Choroid plexus epithelial cell (primary cell): ENCODE measurements at regions not wholly inside any gene's neighbourhood (a gene's known extent, or its start where the extent isn't known, plus 50 kb on each side); places are given as distances from the start of the nearest gene placed in this dataset.
A peak's percentile ranks its signal among the peaks of the same experiment; 100 is the strongest.

ENCODE experiments used
- DNase-seq: peaks from one replicate; pipeline ENCODE4 v3.0.0-alpha.2; 2010; ENCODE audit warnings: low read depth
- H3K4me3 ChIP-seq: 2 replicates; pipeline ENCODE4 v1.5.1; 2011; ENCODE audit warnings: low read depth, mild to moderate bottlenecking, control low read depth, low read length, moderate library complexity
- TF ChIP-seq, protein P1 (sequence below): conservative IDR thresholded peaks from 2 replicates; pipeline ENCODE4 v1.5.1; 2011; ENCODE audit warnings: low read depth, mild to moderate bottlenecking, control low read depth, inconsistent platforms, low read length, moderate library complexity

- no peak for DNase-seq
- TF ChIP-seq, protein P1, sequence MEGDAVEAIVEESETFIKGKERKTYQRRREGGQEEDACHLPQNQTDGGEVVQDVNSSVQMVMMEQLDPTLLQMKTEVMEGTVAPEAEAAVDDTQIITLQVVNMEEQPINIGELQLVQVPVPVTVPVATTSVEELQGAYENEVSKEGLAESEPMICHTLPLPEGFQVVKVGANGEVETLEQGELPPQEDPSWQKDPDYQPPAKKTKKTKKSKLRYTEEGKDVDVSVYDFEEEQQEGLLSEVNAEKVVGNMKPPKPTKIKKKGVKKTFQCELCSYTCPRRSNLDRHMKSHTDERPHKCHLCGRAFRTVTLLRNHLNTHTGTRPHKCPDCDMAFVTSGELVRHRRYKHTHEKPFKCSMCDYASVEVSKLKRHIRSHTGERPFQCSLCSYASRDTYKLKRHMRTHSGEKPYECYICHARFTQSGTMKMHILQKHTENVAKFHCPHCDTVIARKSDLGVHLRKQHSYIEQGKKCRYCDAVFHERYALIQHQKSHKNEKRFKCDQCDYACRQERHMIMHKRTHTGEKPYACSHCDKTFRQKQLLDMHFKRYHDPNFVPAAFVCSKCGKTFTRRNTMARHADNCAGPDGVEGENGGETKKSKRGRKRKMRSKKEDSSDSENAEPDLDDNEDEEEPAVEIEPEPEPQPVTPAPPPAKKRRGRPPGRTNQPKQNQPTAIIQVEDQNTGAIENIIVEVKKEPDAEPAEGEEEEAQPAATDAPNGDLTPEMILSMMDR = no peak
These were observed 62.0 kb downstream of the SKIDA1 start for GRCh38 chr10:21463436-21463835.

GRCh38 chr10:21458126-21458871 is 67.2 kb downstream of the SKIDA1 start:
- DNase-seq = no peak
- TF ChIP-seq, protein P1 = no peak

More at GRCh38 chr10:21463436-21463835, 62.0 kb downstream of the SKIDA1 start:
- H3K4me3 ChIP-seq = no peak overlapping the region

GRCh38 chr10:21456160-21456559 is 69.3 kb downstream of the SKIDA1 start:
- H3K4me3 ChIP-seq = no peak overlapping the region
- TF ChIP-seq, protein P1 = no peak
- no peak for DNase-seq

More at GRCh38 chr10:21458126-21458871, 67.2 kb downstream of the SKIDA1 start:
- H3K4me3 ChIP-seq = no peak overlapping the region

- TF ChIP-seq, protein P1 = no peak
- H3K4me3 ChIP-seq = no peak overlapping the region
- no peak for DNase-seq
These were observed 73.3 kb downstream of the SKIDA1 start for GRCh38 chr10:21452203-21452602.

DNA sequence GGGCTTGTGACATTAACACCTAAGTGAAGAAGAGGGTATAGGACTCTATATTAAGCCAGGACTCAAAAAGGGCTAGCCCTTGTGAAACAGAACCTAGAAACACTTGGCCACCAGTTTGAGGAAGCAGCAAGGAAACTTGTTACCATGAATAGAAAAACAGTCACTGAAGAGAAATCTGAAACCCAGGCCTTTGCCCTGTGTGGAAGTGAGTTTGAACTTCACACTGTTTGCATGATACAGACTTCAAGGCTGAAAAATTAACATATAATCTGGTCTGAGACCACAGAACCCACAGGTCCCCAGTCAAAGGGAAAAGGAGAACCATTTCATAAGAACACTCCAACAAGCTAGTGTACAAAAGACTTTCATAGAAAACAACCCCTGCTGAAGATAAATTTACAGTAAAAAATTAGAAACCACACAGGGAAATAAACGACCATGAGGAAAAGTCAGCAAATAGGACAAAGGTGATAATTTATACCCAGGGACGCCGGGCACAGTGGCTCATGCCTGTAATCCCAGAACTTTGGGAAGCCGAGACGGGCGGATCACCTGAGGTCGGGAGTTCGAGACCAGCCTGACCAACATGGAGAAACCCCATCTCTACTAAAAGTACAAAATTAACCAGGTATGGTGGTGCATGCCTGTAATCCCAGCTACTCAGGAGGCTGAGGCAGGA is 76.1 kb downstream of the SKIDA1 start:
- TF ChIP-seq, protein P1 = no peak
- DNase-seq = peak; percentile 35
- H3K4me3 ChIP-seq = no peak overlapping the region

DNA sequence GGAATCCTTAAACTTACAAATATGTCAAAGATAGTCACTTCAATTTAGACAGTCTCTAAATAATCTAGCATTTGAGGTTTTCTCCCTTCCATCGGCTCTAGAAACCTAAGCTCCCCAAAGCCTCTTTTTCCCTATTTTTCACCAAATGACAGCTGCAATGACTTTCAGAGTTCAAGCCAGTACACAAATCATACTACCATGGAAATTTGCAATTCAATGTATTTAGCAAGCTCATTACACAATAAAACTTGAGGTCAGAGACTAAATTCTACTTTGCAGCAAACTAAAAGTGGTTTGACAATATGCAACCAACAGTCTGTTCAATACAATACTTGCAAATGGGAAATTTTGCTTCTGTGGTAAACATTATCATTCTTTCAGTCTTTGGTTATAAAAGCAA is 80.3 kb downstream of the SKIDA1 start:
- TF ChIP-seq, protein P1 = no peak
- peak; percentile 6 for DNase-seq
- H3K4me3 ChIP-seq = no peak overlapping the region
